ENCODE measurements at regions not wholly inside any gene's neighbourhood (a gene's known extent, or its start where the extent isn't known, plus 50 kb on each side); places are given as distances from the start of the nearest gene placed in this dataset.

- TF ChIP-seq CTCF (IDR thresholded peaks at IDR 0.05; ENCODE audit: insufficient read depth, low read depth, low read length): no peak
- TF ChIP-seq EZH2 (IDR thresholded peaks at IDR 0.05; ENCODE audit: insufficient read depth, low read length): no peak
Measured at GRCh38 chr2:212646698-212647366, 108.2 kb upstream of the ERBB4 start.
